Putamen (tissue), 1 donor: ENCODE measurements at regions not wholly inside any gene's neighbourhood (a gene's known extent, or its start where the extent isn't known, plus 50 kb on each side); places are given as distances from the start of the nearest gene placed in this dataset.
"Not testable (repeated sequence)": the region's sequence is repeated elsewhere in the genome, so short reads cannot be mapped to it uniquely, and the experiment has no call there.

ENCODE experiments used
- DNase-seq: peaks from one replicate; pipeline ENCODE4 v3.0.0-alpha.2; 2016; ENCODE audit warnings: low spot score

GRCh38 chr2:15824467-15824866 is 115.9 kb upstream of the MYCN start:
- DNase-seq, result not testable (repeated sequence)

- DNase-seq, result no peak
Measured at GRCh38 chr2:15825276-15825980, 114.9 kb upstream of the MYCN start.

GRCh38 chr2:15826273-15826717 is 114.1 kb upstream of the MYCN start:
- no peak for DNase-seq

GRCh38 chr2:15827001-15827400 is 113.3 kb upstream of the MYCN start:
- DNase-seq, result no peak

- DNase-seq, result no peak
Measured at GRCh38 chr2:15828576-15828975, 111.8 kb upstream of the MYCN start.

GRCh38 chr2:15829091-15829801 is 111.1 kb upstream of the MYCN start:
- no peak for DNase-seq

GRCh38 chr2:15829985-15830384 is 110.4 kb upstream of the MYCN start:
- DNase-seq, result no peak

- no peak for DNase-seq
Measured at GRCh38 chr2:15830937-15831549, 109.3 kb upstream of the MYCN start.

- DNase-seq, result no peak
Measured at GRCh38 chr2:15832030-15832709, 108.2 kb upstream of the MYCN start.

- DNase-seq, result no peak
Measured at GRCh38 chr2:15832849-15833680, 107.3 kb upstream of the MYCN start.

- DNase-seq, result no peak
Measured at GRCh38 chr2:15833731-15834130, 106.6 kb upstream of the MYCN start.

- DNase-seq, result no peak
Measured at GRCh38 chr2:15834381-15835031, 105.8 kb upstream of the MYCN start.

- DNase-seq, result no peak
Measured at GRCh38 chr2:15835991-15836688, 104.2 kb upstream of the MYCN start.

- DNase-seq, result no peak
Measured at GRCh38 chr2:15836689-15837610, 103.4 kb upstream of the MYCN start.

GRCh38 chr2:15838481-15839090 is 101.8 kb upstream of the MYCN start:
- no peak for DNase-seq

- no peak for DNase-seq
Measured at GRCh38 chr2:15839426-15840124, 100.8 kb upstream of the MYCN start.

- no peak for DNase-seq
Measured at GRCh38 chr2:15840148-15840547, 100.2 kb upstream of the MYCN start.

- no peak for DNase-seq
Measured at GRCh38 chr2:15840969-15841368, 99.4 kb upstream of the MYCN start.
